GM21447 (cell line): ENCODE measurements at regions not wholly inside any gene's neighbourhood (a gene's known extent, or its start where the extent isn't known, plus 50 kb on each side); places are given as distances from the start of the nearest gene placed in this dataset.

ENCODE experiments used
- ATAC-seq: cut with Tn5 transposase; IDR thresholded peaks from one replicate; pipeline ENCODE4 v1.9.1; 2021; ENCODE audit not compliant: unreplicated experiment

DNA sequence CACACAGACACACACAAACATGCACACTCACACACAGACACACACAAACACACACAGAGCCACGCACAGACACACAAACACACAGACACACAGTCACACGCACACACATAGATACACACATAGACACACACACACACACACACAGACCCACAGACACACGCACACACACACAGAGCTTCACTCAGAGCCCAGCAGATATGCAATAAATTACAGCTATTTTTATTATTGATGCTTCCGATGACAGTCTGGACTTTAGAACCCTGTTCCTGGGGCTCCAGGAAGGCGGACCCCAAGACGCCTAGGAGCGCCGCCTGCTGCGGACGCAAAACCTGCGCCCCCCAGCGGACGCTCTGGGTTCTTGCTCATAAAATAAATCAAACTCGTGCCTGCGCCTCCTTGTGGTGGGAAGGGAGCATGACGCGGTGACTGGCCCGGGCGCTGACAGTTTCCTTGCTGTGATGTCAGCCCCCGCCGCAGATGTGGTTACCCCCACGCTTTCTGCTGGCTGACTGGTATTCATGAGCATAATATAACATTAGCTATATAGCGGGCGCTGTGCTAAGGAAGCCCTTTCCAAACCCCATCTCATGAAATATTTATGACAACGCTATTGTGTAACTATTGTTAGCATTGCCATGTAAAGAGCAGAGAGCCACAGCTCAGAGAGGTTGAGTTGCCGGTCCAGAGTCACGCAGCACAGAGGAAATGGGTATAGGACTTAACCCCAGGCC lies 64.4 kb upstream of the TM9SF2 start:
- peak; percentile 26 for ATAC-seq

DNA sequence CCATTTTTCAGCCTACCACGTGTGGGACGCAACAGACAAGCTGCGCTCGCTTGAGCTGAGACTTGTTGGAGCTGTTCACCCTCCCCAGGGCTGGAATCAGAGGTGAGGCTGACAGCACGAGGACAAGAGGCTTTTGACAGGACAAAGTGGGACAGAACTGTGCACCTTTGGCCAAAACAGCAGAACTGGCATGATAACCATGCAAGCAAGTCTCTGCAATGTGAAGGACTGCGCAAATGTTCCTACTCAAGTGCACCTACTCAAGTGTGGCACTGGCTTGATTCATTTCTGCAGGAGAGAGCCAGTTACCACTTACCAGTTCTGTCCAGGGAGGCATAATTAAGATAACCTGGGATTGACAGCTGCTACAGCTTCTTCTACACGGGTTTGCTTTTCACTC lies 62.2 kb upstream of the TM9SF2 start:
- ATAC-seq = no peak

DNA sequence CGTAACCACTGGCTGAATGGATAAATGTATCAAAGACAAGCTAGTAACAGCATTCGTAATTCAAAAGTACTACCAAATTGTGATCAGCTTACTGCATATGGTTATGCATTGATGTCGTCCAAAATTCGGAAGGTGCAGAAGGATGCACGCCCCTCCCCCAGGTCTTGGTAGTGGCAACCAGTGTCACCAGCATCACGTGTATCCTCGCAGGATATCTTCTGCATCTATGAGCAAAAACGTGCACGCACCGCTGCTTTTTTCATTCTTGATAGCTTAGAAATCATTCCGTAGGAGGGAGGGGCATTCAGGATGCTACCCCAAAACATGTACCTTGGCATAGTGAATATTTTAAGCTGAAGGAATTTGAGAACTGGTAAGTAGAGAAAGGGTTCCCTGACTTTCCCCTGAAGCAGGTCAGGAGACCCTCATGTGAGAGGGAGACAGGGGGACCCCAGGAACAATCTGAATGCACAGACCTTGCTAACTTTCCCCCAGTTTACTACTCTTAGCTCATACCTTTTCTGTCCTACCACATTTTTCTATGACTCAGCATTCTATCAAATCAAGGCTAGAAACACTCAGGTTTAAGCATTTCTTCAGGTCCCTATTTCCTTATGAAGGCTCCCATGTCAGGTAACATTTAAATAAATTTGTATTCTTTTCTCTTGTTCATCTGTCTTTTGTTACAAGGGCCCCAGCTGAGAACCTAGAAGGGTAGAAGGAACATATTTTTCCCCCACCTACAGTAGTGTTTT lies 61.2 kb upstream of the TM9SF2 start:
- no peak for ATAC-seq

DNA sequence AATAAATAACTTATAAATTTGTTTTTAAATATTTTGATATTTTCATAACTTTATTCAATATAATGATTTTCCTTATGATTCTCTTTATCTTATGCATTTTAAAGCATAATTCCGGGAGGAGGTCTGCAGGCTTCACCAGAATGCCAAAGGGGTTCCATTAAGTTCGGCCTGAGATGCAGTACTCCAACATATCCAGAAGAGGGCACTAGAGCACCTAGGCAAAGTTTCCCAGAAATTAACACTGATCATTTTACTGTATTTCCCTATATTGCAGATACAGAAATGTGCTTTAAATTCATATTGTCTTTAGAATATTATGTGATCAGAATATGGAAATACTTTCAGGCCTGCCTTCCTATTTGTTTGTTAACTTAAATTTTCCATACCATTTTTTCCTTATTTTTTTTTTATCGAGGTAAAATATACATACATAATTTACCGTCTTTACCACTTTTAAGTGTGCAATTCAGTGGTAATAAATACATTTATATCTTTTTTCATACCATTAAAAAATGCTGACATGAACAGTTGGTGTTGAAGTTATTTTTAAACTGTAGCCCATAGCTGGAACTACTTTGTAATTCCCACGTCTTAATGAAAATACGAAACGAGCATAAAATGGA lies 58.9 kb upstream of the TM9SF2 start:
- ATAC-seq = no peak

DNA sequence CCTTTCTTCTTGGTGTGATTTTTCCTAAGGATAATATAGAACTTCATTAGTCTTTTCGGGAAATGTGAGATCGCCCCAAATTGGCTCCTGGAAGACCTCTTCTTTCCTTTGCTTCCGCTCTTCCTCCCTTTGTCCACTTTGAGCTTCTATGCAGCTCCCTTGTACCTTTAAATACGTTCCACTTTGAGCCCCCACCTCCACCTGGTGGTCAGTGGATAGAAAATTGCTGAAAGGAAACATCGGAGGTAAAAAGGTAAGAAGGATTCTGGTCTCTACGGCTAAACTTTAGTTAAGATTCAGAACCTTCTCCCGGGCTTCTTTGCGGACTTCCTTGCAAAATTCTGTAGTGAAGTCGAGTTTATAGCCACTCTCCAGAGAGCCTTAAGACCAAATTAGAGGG lies 55.0 kb upstream of the TM9SF2 start:
- no peak for ATAC-seq

DNA sequence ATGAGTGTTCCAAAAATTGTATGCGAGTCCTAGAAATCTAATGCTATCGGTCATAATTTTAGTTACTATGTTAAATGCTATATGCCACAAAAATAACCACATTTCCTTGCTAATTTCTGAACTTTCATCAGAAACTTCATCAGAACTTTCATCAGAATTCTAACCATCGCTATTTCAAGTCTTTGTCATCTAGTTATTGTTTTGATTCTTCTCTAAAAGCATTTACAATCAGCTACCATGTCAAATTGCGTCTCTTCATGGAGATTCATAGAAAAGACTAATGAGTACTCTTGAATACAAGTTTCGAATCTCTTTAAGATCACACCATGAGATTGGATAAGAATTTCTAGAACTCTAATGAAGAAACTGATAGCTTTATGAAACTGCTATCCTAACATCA lies 52.7 kb upstream of the TM9SF2 start:
- no peak for ATAC-seq

DNA sequence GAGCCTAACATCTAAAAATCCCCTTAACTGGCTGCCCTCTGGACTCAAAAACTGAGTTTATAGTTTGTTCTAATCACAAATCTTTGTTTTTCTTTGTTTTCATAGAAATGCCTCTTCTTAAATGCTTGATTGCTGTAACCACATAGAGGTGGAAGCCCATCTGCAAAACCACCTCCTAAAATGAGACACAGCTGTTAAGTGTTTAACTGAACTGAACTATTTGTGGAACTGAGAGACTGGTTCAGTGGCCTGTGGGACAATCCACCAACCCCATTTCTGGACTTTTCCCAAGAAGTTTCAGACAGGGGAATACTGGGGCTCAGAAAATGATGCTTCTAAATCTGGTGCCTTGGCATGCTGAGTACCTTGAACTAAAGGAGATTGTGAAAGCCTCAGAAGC lies 50.9 kb upstream of the TM9SF2 start:
- ATAC-seq = no peak
